CD4-positive, alpha-beta T cell (primary cell): ENCODE measurements at regions not wholly inside any gene's neighbourhood (a gene's known extent, or its start where the extent isn't known, plus 50 kb on each side); places are given as distances from the start of the nearest gene placed in this dataset.

Experiments
- ATAC-seq: fragments of 200-7000 bp; cut with Tn5 transposase; one replicate; pipeline ENCODE4 v1.10.0; 2022; ENCODE audit warnings: mild to moderate bottlenecking; ENCODE audit not compliant: poor library complexity
- CTCF ChIA-PET: fragments of 350-600 bp; sonication (Branson Sonifier 250); formaldehyde crosslinking; loops from one replicate; lab custom pipeline; 2021; ENCODE audit warnings: antibody characterized with exemption, inconsistent platforms; lab: Charles Lee
- POLR2A ChIA-PET: fragments of 350-600 bp; sonication (Branson Sonifier 250); formaldehyde crosslinking; loops from one replicate; lab custom pipeline; 2021; ENCODE audit warnings: antibody characterized with exemption, inconsistent platforms; lab: Charles Lee
- DNase-seq, 14 experiments: peaks; one replicate each; pipeline ENCODE4 v3.0.0-alpha.2; 2013 to 2020; ENCODE audit warnings: mixed read lengths in 2 of 14
- H3K27ac ChIP-seq, 2 donors: one replicate each; pipeline versions ENCODE4 v1.5.1 to v1.7.0; 2013; ENCODE audit warnings: low read length in 2 of 2, low read depth in 1 of 2, mild to moderate bottlenecking in 1 of 2
- H3K27me3 ChIP-seq, 2 experiments: 1 replicate in 1 of 2; 2 replicates in 1 of 2; pipeline versions ENCODE4 v1.6.1 to v1.7.0; 2013; ENCODE audit warnings: low read length in 2 of 2, control low read depth in 1 of 2, mild to moderate bottlenecking in 1 of 2, moderate library complexity in 1 of 2; ENCODE audit not compliant: insufficient read depth in 2 of 2, control insufficient read depth in 1 of 2
- H3K36me3 ChIP-seq: one replicate; pipeline ENCODE4 v1.6.1; 2013; ENCODE audit warnings: low read length, control low read depth; ENCODE audit not compliant: insufficient read depth
- H3K4me1 ChIP-seq: one replicate; pipeline ENCODE4 v1.6.1; 2013; ENCODE audit warnings: low read length, control low read depth; ENCODE audit not compliant: insufficient read depth
- H3K4me3 ChIP-seq: one replicate; pipeline ENCODE4 v1.5.1; 2013; ENCODE audit warnings: mild to moderate bottlenecking, low read length, moderate library complexity
- H3K9me3 ChIP-seq, 2 experiments: 1 replicate in 1 of 2; 2 replicates in 1 of 2; pipeline versions ENCODE4 v1.6.1 to v1.7.0; 2013; ENCODE audit warnings: low read length in 2 of 2, mild to moderate bottlenecking in 2 of 2, control low read depth in 1 of 2, moderate library complexity in 1 of 2; ENCODE audit not compliant: control insufficient read depth in 1 of 2, insufficient read depth in 1 of 2
- H3K27ac Mint-ChIP-seq: one replicate; pipeline ENCODE4 v1.8.0; 2020; ENCODE audit warnings: mixed read lengths
- H3K27me3 Mint-ChIP-seq: one replicate; pipeline ENCODE4 v1.8.0; 2021; ENCODE audit warnings: mixed read lengths
- H3K36me3 Mint-ChIP-seq: one replicate; pipeline ENCODE4 v1.8.0; 2021; ENCODE audit warnings: low read depth, mixed read lengths
- H3K4me1 Mint-ChIP-seq: one replicate; pipeline ENCODE4 v1.8.0; 2021; ENCODE audit warnings: low read depth, mixed read lengths
- H3K4me3 Mint-ChIP-seq: one replicate; pipeline ENCODE4 v1.8.0; 2020; ENCODE audit warnings: mild to moderate bottlenecking, mixed read lengths
- H3K9me3 Mint-ChIP-seq: one replicate; pipeline ENCODE4 v1.8.0; 2020; ENCODE audit warnings: mixed read lengths
- CTCF ChIP-seq: fragments of 200-600 bp; IDR thresholded peaks from one replicate; pipeline ENCODE4 v1.8.0; 2022; ENCODE audit warnings: antibody characterized with exemption, mild to moderate bottlenecking
- intact Hi-C, 2 experiments: fragments of 100-400 bp; cut with DNase I in 1 of 2; cut with micrococcal nuclease in 1 of 2; formaldehyde crosslinking; loops; one replicate each; pipeline versions ENCODE4 v1.15.1 to v1.9.0; 2023 to 2025; cut with DNase I, micrococcal nuclease

GRCh38 chr3:16090706-16091105, 83.8 kb upstream of the GALNT15 start:
- CTCF ChIA-PET: no interaction called here
- Mint-ChIP-seq H3K9me3 (no peaks in the 10 kb centered on the region), H3K27me3 (no peaks in the 10 kb centered on the region), H3K4me3 (no peak overlapping the region), H3K4me1 (no peaks in the 10 kb centered on the region), H3K36me3 (no peaks in the 10 kb centered on the region), H3K27ac (no peak overlapping the region)
- TF ChIP-seq CTCF: no peak
- no peaks in the 10 kb centered on the region for H3K4me1 ChIP-seq
- DNase-seq (no peak), ATAC-seq (no peak)
- H3K9me3 ChIP-seq: no peaks in the 10 kb centered on the region
- H3K27ac ChIP-seq: no peak overlapping the region
- POLR2A ChIA-PET: no interaction called here
- H3K36me3 ChIP-seq: no peaks in the 10 kb centered on the region
- H3K4me3 ChIP-seq: no peak overlapping the region
- H3K27me3 ChIP-seq: peaks cover 0 to 5% of the 10 kb centered on the region in 2 experiments
- intact Hi-C loops: no loop called here

GRCh38 chr3:16092923-16093322, 81.6 kb upstream of the GALNT15 start:
- H3K36me3 Mint-ChIP-seq: no peaks in the 10 kb centered on the region
- Histone ChIP-seq H3K27me3 (peaks cover 0 to 5% of the 10 kb centered on the region in 2 experiments), H3K4me3 (no peak overlapping the region), H3K4me1 (no peaks in the 10 kb centered on the region), H3K36me3 (no peaks in the 10 kb centered on the region), H3K9me3 (no peaks in the 10 kb centered on the region), H3K27ac (no peak overlapping the region)
- ChIA-PET CTCF (no interaction called here), POLR2A (no interaction called here)
- ATAC-seq (no peak), DNase-seq (no peak)
- H3K4me3 Mint-ChIP-seq: no peak overlapping the region
- no peaks in the 10 kb centered on the region for H3K4me1 Mint-ChIP-seq
- TF ChIP-seq CTCF: no peak
- no peaks in the 10 kb centered on the region for H3K27me3 Mint-ChIP-seq
- H3K9me3 Mint-ChIP-seq: no peaks in the 10 kb centered on the region
- intact Hi-C loops: no loop called here
- no peak overlapping the region for H3K27ac Mint-ChIP-seq

- H3K36me3 ChIP-seq: no peaks in the 10 kb centered on the region
- no peak overlapping the region for H3K4me3 ChIP-seq
- H3K27me3 ChIP-seq: peaks cover 0 to 2% of the 10 kb centered on the region in 2 experiments
- ATAC-seq: no peak
- Mint-ChIP-seq H3K27ac (no peak overlapping the region), H3K9me3 (no peaks in the 10 kb centered on the region), H3K4me1 (no peaks in the 10 kb centered on the region), H3K27me3 (peaks cover 17% of the 10 kb centered on the region), H3K36me3 (no peaks in the 10 kb centered on the region), H3K4me3 (no peak overlapping the region)
- DNase-seq: no peak
- no peak overlapping the region for H3K27ac ChIP-seq
- no peaks in the 10 kb centered on the region for H3K9me3 ChIP-seq
- no peak for TF ChIP-seq CTCF
- ChIA-PET POLR2A (no interaction called here), CTCF (no interaction called here)
- intact Hi-C loops: no loop called here
- H3K4me1 ChIP-seq: no peaks in the 10 kb centered on the region
These were observed 72.9 kb upstream of the GALNT15 start for GRCh38 chr3:16101295-16102186.
